ENCODE measurements at regions not wholly inside any gene's neighbourhood (a gene's known extent, or its start where the extent isn't known, plus 50 kb on each side); places are given as distances from the start of the nearest gene placed in this dataset.

GRCh38 chr17:77036841-77037381, 103.9 kb upstream of the SEC14L1 start:
- H3K4me3 Mint-ChIP-seq (ENCODE audit: unreplicated experiment): peak overlapping the region; percentile 71
- TF ChIP-seq, protein P1, sequence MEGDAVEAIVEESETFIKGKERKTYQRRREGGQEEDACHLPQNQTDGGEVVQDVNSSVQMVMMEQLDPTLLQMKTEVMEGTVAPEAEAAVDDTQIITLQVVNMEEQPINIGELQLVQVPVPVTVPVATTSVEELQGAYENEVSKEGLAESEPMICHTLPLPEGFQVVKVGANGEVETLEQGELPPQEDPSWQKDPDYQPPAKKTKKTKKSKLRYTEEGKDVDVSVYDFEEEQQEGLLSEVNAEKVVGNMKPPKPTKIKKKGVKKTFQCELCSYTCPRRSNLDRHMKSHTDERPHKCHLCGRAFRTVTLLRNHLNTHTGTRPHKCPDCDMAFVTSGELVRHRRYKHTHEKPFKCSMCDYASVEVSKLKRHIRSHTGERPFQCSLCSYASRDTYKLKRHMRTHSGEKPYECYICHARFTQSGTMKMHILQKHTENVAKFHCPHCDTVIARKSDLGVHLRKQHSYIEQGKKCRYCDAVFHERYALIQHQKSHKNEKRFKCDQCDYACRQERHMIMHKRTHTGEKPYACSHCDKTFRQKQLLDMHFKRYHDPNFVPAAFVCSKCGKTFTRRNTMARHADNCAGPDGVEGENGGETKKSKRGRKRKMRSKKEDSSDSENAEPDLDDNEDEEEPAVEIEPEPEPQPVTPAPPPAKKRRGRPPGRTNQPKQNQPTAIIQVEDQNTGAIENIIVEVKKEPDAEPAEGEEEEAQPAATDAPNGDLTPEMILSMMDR (IDR thresholded peaks at IDR 0.05; ENCODE audit: partially characterized antibody, unreplicated experiment): no peak
- peaks cover 2% of the 10 kb centered on the region for H3K36me3 Mint-ChIP-seq (ENCODE audit: unreplicated experiment)
- peak; percentile 58 for DNase-seq
- peak overlapping the region; percentile 78 for H3K27ac Mint-ChIP-seq (ENCODE audit: unreplicated experiment)
- peaks cover 12% of the 10 kb centered on the region for H3K27me3 Mint-ChIP-seq (ENCODE audit: unreplicated experiment)
- peaks cover 20% of the 10 kb centered on the region for H3K4me1 Mint-ChIP-seq (ENCODE audit: low read depth, unreplicated experiment)
- H3K9me3 Mint-ChIP-seq (ENCODE audit: unreplicated experiment): peaks cover 8% of the 10 kb centered on the region

- TF ChIP-seq, protein P1 (IDR thresholded peaks at IDR 0.05; ENCODE audit: partially characterized antibody, unreplicated experiment): no peak
- Mint-ChIP-seq H3K4me1 (ENCODE audit: low read depth, unreplicated experiment) (peaks cover 28% of the 10 kb centered on the region), H3K36me3 (ENCODE audit: unreplicated experiment) (no peaks in the 10 kb centered on the region), H3K27me3 (ENCODE audit: unreplicated experiment) (peaks cover 10% of the 10 kb centered on the region), H3K27ac (ENCODE audit: unreplicated experiment) (no peak overlapping the region), H3K9me3 (ENCODE audit: unreplicated experiment) (peaks cover 8% of the 10 kb centered on the region), H3K4me3 (ENCODE audit: unreplicated experiment) (no peak overlapping the region)
- no peak for DNase-seq
These were observed 102.8 kb upstream of the SEC14L1 start for GRCh38 chr17:77037943-77038342.

GRCh38 chr17:77038884-77039555, 101.7 kb upstream of the SEC14L1 start:
- TF ChIP-seq, protein P1 (IDR thresholded peaks at IDR 0.05; ENCODE audit: partially characterized antibody, unreplicated experiment): no peak
- no peaks in the 10 kb centered on the region for H3K36me3 Mint-ChIP-seq (ENCODE audit: unreplicated experiment)

DNA sequence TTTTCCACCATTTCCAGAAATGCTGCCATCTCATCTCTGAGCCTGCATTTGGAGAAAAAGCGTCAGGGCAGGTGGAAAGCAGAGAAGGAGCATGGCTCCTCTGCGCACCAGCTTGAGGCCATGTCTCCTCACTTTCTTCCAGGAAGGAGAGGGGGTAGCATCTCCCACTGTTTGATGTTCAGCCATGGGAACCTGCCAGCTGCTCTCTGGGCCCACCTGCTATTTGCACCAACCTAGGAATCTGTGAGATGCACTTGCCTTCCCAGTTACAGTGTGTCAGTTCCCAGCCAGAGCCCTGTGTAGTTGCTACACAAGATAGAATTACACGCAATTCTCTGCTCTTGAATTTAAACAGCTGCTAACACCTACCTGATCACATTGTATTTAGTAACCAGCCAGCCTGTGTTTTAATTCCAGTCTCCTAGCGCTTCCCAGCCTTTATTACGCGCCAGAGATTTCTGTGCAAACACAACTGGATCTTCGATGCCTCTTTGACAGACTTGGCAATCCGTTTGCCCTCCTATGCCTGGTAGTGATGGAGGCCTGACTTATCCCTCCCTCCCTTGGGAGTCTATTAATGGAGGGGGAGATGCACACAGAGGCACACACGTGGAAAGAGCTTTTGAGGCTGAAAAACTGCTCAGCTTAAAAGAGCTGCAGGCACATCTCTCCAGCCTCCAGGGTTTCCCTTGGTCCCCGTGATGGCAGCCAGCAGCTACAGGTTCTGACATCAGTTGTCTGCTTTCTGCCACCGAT, 98.1 kb upstream of the SEC14L1 start:
- DNase-seq: no peak
- Mint-ChIP-seq H3K36me3 (ENCODE audit: unreplicated experiment) (no peaks in the 10 kb centered on the region), H3K4me3 (ENCODE audit: unreplicated experiment) (peak overlapping the region; percentile 21), H3K4me1 (ENCODE audit: low read depth, unreplicated experiment) (peaks cover 17% of the 10 kb centered on the region), H3K27me3 (ENCODE audit: unreplicated experiment) (peaks cover 2% of the 10 kb centered on the region), H3K27ac (ENCODE audit: unreplicated experiment) (peak overlapping the region; percentile 78), H3K9me3 (ENCODE audit: unreplicated experiment) (peaks cover 4% of the 10 kb centered on the region)
- TF ChIP-seq, protein P1 (IDR thresholded peaks at IDR 0.05; ENCODE audit: partially characterized antibody, unreplicated experiment): no peak

More at GRCh38 chr17:77038884-77039555, 101.7 kb upstream of the SEC14L1 start:
- Mint-ChIP-seq H3K9me3 (ENCODE audit: unreplicated experiment) (peaks cover 8% of the 10 kb centered on the region), H3K27ac (ENCODE audit: unreplicated experiment) (no peak overlapping the region), H3K4me1 (ENCODE audit: low read depth, unreplicated experiment) (peaks cover 36% of the 10 kb centered on the region), H3K27me3 (ENCODE audit: unreplicated experiment) (peaks cover 7% of the 10 kb centered on the region), H3K4me3 (ENCODE audit: unreplicated experiment) (no peak overlapping the region)
- DNase-seq: no peak
